H1 (cell line): ENCODE measurements at regions not wholly inside any gene's neighbourhood (a gene's known extent, or its start where the extent isn't known, plus 50 kb on each side); places are given as distances from the start of the nearest gene placed in this dataset.

Experiments used
- CTCF ChIA-PET: fragments of 300-600 bp; sonication (Branson Sonifier 250); formaldehyde crosslinking; loops from one replicate; lab custom pipeline; 2021; ENCODE audit not compliant: partially characterized antibody; lab: Charles Lee
- POLR2A ChIA-PET: fragments of 300-600 bp; sonication (Branson Sonifier 250); formaldehyde crosslinking; loops from one replicate; lab custom pipeline; 2021; ENCODE audit warnings: inconsistent platforms; ENCODE audit not compliant: partially characterized antibody; lab: Charles Lee
- DNase-seq, 2 experiments: peaks; one replicate each; pipeline versions ENCODE4 v3.0.0 to v3.0.0-alpha.2; 2010 to 2022; ENCODE audit warnings: low spot score in 2 of 2, low read depth in 1 of 2, mixed read lengths in 1 of 2
- FAIRE-seq: peaks from 2 replicates; lab custom pipeline; 2011; peaks lifted over from hg19 to GRCh38; lab: Jason Lieb, UNC
- H2AFZ ChIP-seq: 2 replicates; pipeline ENCODE4 v1.8.1; 2012; ENCODE audit warnings: low read length, inconsistent platforms
- H2AK5ac ChIP-seq: 2 replicates; pipeline ENCODE4 v1.6.1; 2013; ENCODE audit warnings: low read depth, low read length
- H2BK120ac ChIP-seq: replicated peaks from 2 replicates; pipeline ENCODE3; 2013; ENCODE audit warnings: low read depth, low read length, inconsistent platforms
- H2BK12ac ChIP-seq: 2 replicates; pipeline ENCODE4 v1.6.1; 2013; ENCODE audit warnings: low read depth, low read length
- H2BK15ac ChIP-seq: 2 replicates; pipeline ENCODE4 v1.6.1; 2013; ENCODE audit warnings: low read length
- H2BK20ac ChIP-seq: 2 replicates; pipeline ENCODE4 v1.6.1; 2013; ENCODE audit warnings: low read length
- H2BK5ac ChIP-seq: 2 replicates; pipeline ENCODE4 v1.6.1; 2013; ENCODE audit warnings: low read depth, low read length
- H3K14ac ChIP-seq: 2 replicates; pipeline ENCODE4 v1.6.1; 2013; ENCODE audit warnings: inconsistent platforms; ENCODE audit not compliant: insufficient read length
- H3K18ac ChIP-seq: 2 replicates; pipeline ENCODE4 v1.6.1; 2013; ENCODE audit warnings: low read length; ENCODE audit errors: extremely low read depth
- H3K23ac ChIP-seq: 2 replicates; pipeline ENCODE4 v1.6.1; 2013; ENCODE audit warnings: inconsistent platforms; ENCODE audit not compliant: insufficient read length
- H3K23me2 ChIP-seq: 2 replicates; pipeline ENCODE4 v1.6.1; 2013; ENCODE audit warnings: low read depth, low read length
- H3K27ac ChIP-seq: 2 replicates; pipeline ENCODE4 v1.6.1; 2011; ENCODE audit warnings: low read depth, low read length, inconsistent platforms
- H3K27me3 ChIP-seq, 4 experiments: replicated peaks in 1 of 4; 1 replicate in 1 of 4; 2 replicates in 3 of 4; pipeline versions ENCODE4 v1.6.1 to v1.8.1; 2011 to 2013; ENCODE audit warnings: low read length in 3 of 4, mild to moderate bottlenecking in 3 of 4, inconsistent platforms in 2 of 4, mixed read lengths in 2 of 4, moderate library complexity in 1 of 4; ENCODE audit not compliant: control insufficient read depth in 3 of 4, insufficient read depth in 3 of 4; ENCODE audit errors: extremely low read depth in 1 of 4
- H3K36me3 ChIP-seq, 4 experiments: 2 replicates each; pipeline versions ENCODE4 v1.6.1 to v1.8.1; 2011 to 2013; ENCODE audit warnings: mild to moderate bottlenecking in 4 of 4, low read length in 3 of 4, moderate library complexity in 2 of 4, control low read depth in 1 of 4, inconsistent platforms in 1 of 4; ENCODE audit not compliant: insufficient read depth in 4 of 4, control insufficient read depth in 2 of 4
- H3K4ac ChIP-seq: replicated peaks from 2 replicates; pipeline ENCODE3; 2013; ENCODE audit warnings: low read length, low read depth, mixed read lengths, inconsistent platforms; ENCODE audit not compliant: insufficient read length
- H3K4me1 ChIP-seq, 4 experiments: replicated peaks in 1 of 4; 1 replicate in 1 of 4; 2 replicates in 3 of 4; pipeline versions ENCODE4 v1.6.1 to v1.8.1; 2011 to 2013; ENCODE audit warnings: low read length in 3 of 4, inconsistent platforms in 2 of 4, mixed read lengths in 1 of 4; ENCODE audit not compliant: insufficient read depth in 4 of 4, control insufficient read depth in 3 of 4
- H3K4me2 ChIP-seq, 2 experiments: 2 replicates each; pipeline versions ENCODE4 v1.6.1 to v1.8.1; 2011 to 2013; ENCODE audit warnings: low read depth in 2 of 2, low read length in 2 of 2, control low read depth in 1 of 2, inconsistent platforms in 1 of 2, mild to moderate bottlenecking in 1 of 2; ENCODE audit not compliant: insufficient read depth in 1 of 2
- H3K4me3 ChIP-seq, 4 experiments: fragments of 200-600, 300-600 bp in 1 of 4; sonication (generic), shearing (Covaris generic), sonication (Bioruptor Twin) in 1 of 4; 2 replicates each; pipeline versions ENCODE4 v1.5.1 to v1.8.1; 2011 to 2016; ENCODE audit warnings: low read length in 4 of 4, low read depth in 3 of 4, control low read depth in 2 of 4, inconsistent platforms in 2 of 4, mild to moderate bottlenecking in 2 of 4, mixed read lengths in 1 of 4, moderate library complexity in 1 of 4; ENCODE audit not compliant: insufficient read depth in 2 of 4; ENCODE audit errors: extremely low read depth in 1 of 4
- H3K56ac ChIP-seq: replicated peaks from 2 replicates; pipeline ENCODE3; 2013; ENCODE audit warnings: low read depth, mild to moderate bottlenecking, mixed read lengths, low read length, inconsistent platforms; ENCODE audit not compliant: insufficient read length
- H3K79me1 ChIP-seq: 2 replicates; pipeline ENCODE4 v1.6.1; 2013; ENCODE audit warnings: low read depth, low read length, control low read depth
- H3K79me2 ChIP-seq, 2 experiments: 2 replicates each; pipeline versions ENCODE4 v1.6.1 to v1.8.1; 2012 to 2013; ENCODE audit warnings: low read length in 2 of 2, mild to moderate bottlenecking in 2 of 2, inconsistent platforms in 1 of 2; ENCODE audit not compliant: insufficient read depth in 2 of 2, control insufficient read depth in 1 of 2
- H3K9ac ChIP-seq, 4 experiments: replicated peaks in 1 of 4; 1 replicate in 1 of 4; 2 replicates in 3 of 4; pipeline versions ENCODE4 v1.6.1 to v1.8.1; 2011 to 2013; ENCODE audit warnings: low read depth in 3 of 4, low read length in 3 of 4, control low read depth in 2 of 4, mild to moderate bottlenecking in 2 of 4, moderate library complexity in 2 of 4, inconsistent platforms in 1 of 4; ENCODE audit errors: extremely low read depth in 1 of 4
- H3K9me3 ChIP-seq, 2 experiments: 2 replicates each; pipeline versions ENCODE4 v1.6.1 to v1.8.1; 2012 to 2013; ENCODE audit warnings: mild to moderate bottlenecking in 2 of 2, moderate library complexity in 2 of 2, control low read depth in 1 of 2, inconsistent platforms in 1 of 2, low read depth in 1 of 2, low read length in 1 of 2, mixed read lengths in 1 of 2; ENCODE audit not compliant: insufficient read depth in 2 of 2
- H4K20me1 ChIP-seq, 2 experiments: replicated peaks in 1 of 2; 2 replicates each; pipeline versions ENCODE3 to v1.8.1; 2011 to 2013; ENCODE audit warnings: inconsistent platforms in 2 of 2, low read length in 2 of 2, mild to moderate bottlenecking in 1 of 2; ENCODE audit not compliant: insufficient read depth in 2 of 2, control insufficient read depth in 1 of 2
- H4K5ac ChIP-seq: 2 replicates; pipeline ENCODE4 v1.6.1; 2013; ENCODE audit warnings: low read length, low read depth, mixed read lengths, inconsistent platforms; ENCODE audit not compliant: insufficient read length
- H4K8ac ChIP-seq: 2 replicates; pipeline ENCODE4 v1.8.0; 2013; ENCODE audit warnings: mild to moderate bottlenecking, moderate library complexity, low read length, inconsistent platforms; ENCODE audit not compliant: insufficient read depth; ENCODE audit errors: extremely low read depth
- H4K91ac ChIP-seq: replicated peaks from 2 replicates; pipeline ENCODE3; 2013; ENCODE audit warnings: low read length, mixed read lengths, inconsistent platforms; ENCODE audit not compliant: insufficient read length
- BACH1 ChIP-seq: IDR thresholded peaks from 2 replicates; pipeline ENCODE4 v1.6.1; 2012; ENCODE audit warnings: low read length, improper control_type of control experiment
- WGBS, 2 experiments: shearing (Covaris generic) in 1 of 2; methylation state at CpG; one replicate each; pipeline versions ENCODE4 v1.1.6 to v1.1.7; 2013 to 2015; ENCODE audit warnings: low lambda C conversion rate in 2 of 2, mixed read lengths in 2 of 2, inconsistent platforms in 1 of 2, low coverage in 1 of 2, missing lambda C conversion rate in 1 of 2; ENCODE audit not compliant: insufficient replicate concordance in 2 of 2, insufficient coverage in 1 of 2, insufficient read length in 1 of 2; ENCODE audit errors: extremely low coverage in 1 of 2, missing lambda C conversion rate in 1 of 2; 5-methylcytosine and 5-hydroxymethylcytosine counted together
- TF ChIP-seq, protein P1 (sequence below): IDR thresholded peaks from 2 replicates; pipeline ENCODE4 v1.6.1; 2012; ENCODE audit warnings: low read length, inconsistent platforms

DNA sequence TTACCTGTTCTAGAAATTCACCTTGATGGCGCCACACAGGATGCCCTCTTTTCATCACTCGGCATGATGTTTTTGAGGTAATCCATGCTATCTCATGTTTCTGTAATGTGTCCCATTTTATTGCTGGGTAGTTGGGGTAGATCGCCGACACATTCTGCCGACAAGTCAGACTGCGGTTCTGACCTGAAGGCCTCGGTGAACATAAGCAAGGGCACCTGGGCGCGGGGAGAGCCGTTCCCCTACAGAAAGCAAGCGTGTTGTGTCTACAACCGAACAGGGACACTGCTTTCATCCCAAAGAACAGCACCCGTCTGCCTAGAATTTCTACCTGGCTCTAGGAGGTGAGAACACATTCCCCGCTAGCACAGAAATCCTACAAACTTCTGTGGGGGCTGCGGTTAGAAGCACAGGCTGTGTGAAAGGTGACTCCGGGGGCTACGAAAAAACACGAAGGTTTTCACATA lies 149.2 kb downstream of the PPIAL4G start:
- CTCF ChIA-PET: interaction anchor here (1.3 kb wide), 1 partner anchor 11 kb away, joined by 5 read pairs; no protein-coding TSS in a partner anchor
- FAIRE-seq: no peak

More for the DNA sequence above, 149.2 kb downstream of the PPIAL4G start:
- Histone ChIP-seq H3K27ac (peak overlapping the region; percentile 100; the same call in 1 of the 2 replicates), H2BK120ac (no peak overlapping the region), H4K8ac (peak overlapping the region; percentile 21; the same call in 1 of the 2 replicates), H2BK20ac (no peak overlapping the region), H3K9ac (peak overlapping the region in 3 of 4 experiments; percentile 35 to 99 (median 52); a peak in 6 of 7 replicates), H3K18ac (0 out of 2 replicates have a peak overlapping the region, but pooled peaks have one; percentile 22), H3K27me3 (no peaks in the 10 kb centered on the region), H3K9me3 (peaks cover 0 to 9% of the 10 kb centered on the region in 2 experiments), H2BK12ac (no peak overlapping the region), H4K20me1 (no peaks in the 10 kb centered on the region), H2AK5ac (no peak overlapping the region), H3K79me2 (no peaks in the 10 kb centered on the region), H2AFZ (peak overlapping the region; percentile 93), H3K36me3 (no peaks in the 10 kb centered on the region), H3K4me1 (no peaks in the 10 kb centered on the region), H4K91ac (no peak overlapping the region), H3K4ac (no peak overlapping the region), H2BK15ac (no peak overlapping the region), H2BK5ac (peak overlapping the region; percentile 55; the same call in 1 of the 2 replicates), H3K23ac (no peak overlapping the region), H3K79me1 (no peaks in the 10 kb centered on the region), H3K14ac (no peak overlapping the region), H3K4me3 (peak overlapping the region; percentile 45 to 69 (median 62)), H4K5ac (no peak overlapping the region), H3K4me2 (peak overlapping the region; percentile 64 to 92), H3K56ac (no peak overlapping the region), H3K23me2 (peaks cover 6% of the 10 kb centered on the region; the same call in 1 of the 2 replicates)
- DNase-seq: peak in 1 of 2 experiments; percentile 60
- peak; percentile 16; the same call in 1 of the 2 replicates for TF ChIP-seq BACH1
- TF ChIP-seq, protein P1, sequence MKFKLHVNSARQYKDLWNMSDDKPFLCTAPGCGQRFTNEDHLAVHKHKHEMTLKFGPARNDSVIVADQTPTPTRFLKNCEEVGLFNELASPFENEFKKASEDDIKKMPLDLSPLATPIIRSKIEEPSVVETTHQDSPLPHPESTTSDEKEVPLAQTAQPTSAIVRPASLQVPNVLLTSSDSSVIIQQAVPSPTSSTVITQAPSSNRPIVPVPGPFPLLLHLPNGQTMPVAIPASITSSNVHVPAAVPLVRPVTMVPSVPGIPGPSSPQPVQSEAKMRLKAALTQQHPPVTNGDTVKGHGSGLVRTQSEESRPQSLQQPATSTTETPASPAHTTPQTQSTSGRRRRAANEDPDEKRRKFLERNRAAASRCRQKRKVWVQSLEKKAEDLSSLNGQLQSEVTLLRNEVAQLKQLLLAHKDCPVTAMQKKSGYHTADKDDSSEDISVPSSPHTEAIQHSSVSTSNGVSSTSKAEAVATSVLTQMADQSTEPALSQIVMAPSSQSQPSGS: no peak
- 8% methylated on average over 18 of the region's 18 CpGs; no CpG with 5 or more reads in 1 of the 2 experiments for WGBS, 2 experiments
- POLR2A ChIA-PET: interaction anchor here (0.6 to 8.8 kb wide), 32 partner anchors 9 to 500 kb away, joined by 3 to 136 read pairs (median 4); no protein-coding TSS in a partner anchor
